Thymus (tissue), 11 donors: ENCODE measurements at regions not wholly inside any gene's neighbourhood (a gene's known extent, or its start where the extent isn't known, plus 50 kb on each side); places are given as distances from the start of the nearest gene placed in this dataset.

Source experiments
- DNase-seq, 9 donors: peaks; one replicate each; pipeline ENCODE4 v3.0.0-alpha.2; 2013; ENCODE audit warnings: low spot score in 9 of 9, low read depth in 6 of 9, missing footprints in 1 of 9
- H3K27ac ChIP-seq, 2 donors: one replicate each; pipeline ENCODE4 v1.5.1; 2013; ENCODE audit warnings: control low read depth in 1 of 2, low read depth in 1 of 2, low read length in 1 of 2, mild to moderate bottlenecking in 1 of 2, moderate library complexity in 1 of 2
- H3K27me3 ChIP-seq, 2 donors: one replicate each; pipeline ENCODE4 v1.5.1; 2013; ENCODE audit warnings: low read length in 1 of 2; ENCODE audit not compliant: control insufficient read depth in 2 of 2, insufficient read depth in 1 of 2
- H3K36me3 ChIP-seq, 2 donors: one replicate each; pipeline ENCODE4 v1.5.1; 2013; ENCODE audit warnings: low read length in 1 of 2, mild to moderate bottlenecking in 1 of 2, moderate library complexity in 1 of 2; ENCODE audit not compliant: control insufficient read depth in 2 of 2, insufficient read depth in 2 of 2
- H3K4me1 ChIP-seq, 2 donors: one replicate each; pipeline ENCODE4 v1.5.1; 2013; ENCODE audit warnings: low read length in 2 of 2; ENCODE audit not compliant: control insufficient read depth in 2 of 2, insufficient read depth in 2 of 2
- H3K4me3 ChIP-seq, 2 donors: one replicate each; pipeline ENCODE4 v1.5.1; 2013; ENCODE audit warnings: low read length in 2 of 2, control low read depth in 1 of 2, mild to moderate bottlenecking in 1 of 2
- H3K9me3 ChIP-seq, 2 donors: one replicate each; pipeline ENCODE4 v1.5.1; 2013; ENCODE audit warnings: low read length in 1 of 2, mild to moderate bottlenecking in 1 of 2; ENCODE audit not compliant: control insufficient read depth in 2 of 2, insufficient read depth in 1 of 2
- WGBS: extraction: QIAGEN DNeasy Blood & Tissue Kit; methylation state at CpG from one replicate; pipeline ENCODE4 v1.1.7; 2013; 5-methylcytosine and 5-hydroxymethylcytosine counted together
- donor health status: healthy.

DNA sequence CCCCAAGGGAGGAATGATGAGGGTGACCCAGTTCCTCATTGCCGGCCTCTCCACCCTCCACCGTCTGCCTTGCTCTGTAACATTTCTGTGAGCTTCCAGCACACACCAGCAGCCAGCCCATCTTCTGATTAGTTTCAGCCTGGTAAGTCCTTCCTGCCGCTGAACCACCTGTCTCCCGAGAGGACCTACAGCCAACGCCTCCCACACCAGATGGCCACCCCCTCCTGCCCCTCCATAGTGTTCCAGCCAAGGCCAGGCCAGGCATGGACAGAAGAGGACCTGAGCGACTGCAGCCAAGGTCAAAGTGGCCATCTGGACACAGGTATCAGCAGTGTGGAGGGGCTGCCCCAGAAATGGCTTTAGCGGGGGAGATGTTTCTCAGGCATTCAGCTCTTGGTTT is 170.7 kb upstream of the CTBP2 start:
- H3K4me3 ChIP-seq: no peak overlapping the region
- H3K4me1 ChIP-seq: no peaks in the 10 kb centered on the region
- 96% methylated on average over 7 of the region's 7 CpGs for WGBS
- H3K9me3 ChIP-seq: no peaks in the 10 kb centered on the region
- H3K27me3 ChIP-seq: no peaks in the 10 kb centered on the region
- no peak for DNase-seq
- H3K36me3 ChIP-seq: no peaks in the 10 kb centered on the region
- no peak overlapping the region for H3K27ac ChIP-seq

DNA sequence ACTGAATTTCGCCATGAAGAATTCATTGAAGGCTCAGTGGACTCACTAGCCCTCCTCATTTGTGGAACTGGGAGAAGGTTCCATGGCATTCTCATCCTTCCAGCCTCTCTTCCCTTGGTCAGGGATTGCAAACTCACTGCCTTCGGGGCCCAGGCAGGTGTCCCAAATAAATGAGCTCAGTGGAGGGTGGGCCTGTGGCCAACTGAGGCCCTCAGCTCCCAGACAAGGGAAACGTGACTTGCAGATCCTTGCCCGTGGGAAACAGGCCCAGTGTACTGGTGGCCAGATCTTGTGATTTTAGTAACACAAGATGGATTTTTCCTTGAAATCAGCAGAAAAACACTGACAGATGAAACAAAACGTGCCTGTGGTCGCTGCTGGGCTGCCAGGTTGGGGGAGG is 168.7 kb upstream of the CTBP2 start:
- Histone ChIP-seq H3K4me3 (no peak overlapping the region), H3K9me3 (no peaks in the 10 kb centered on the region), H3K27ac (no peak overlapping the region), H3K4me1 (no peaks in the 10 kb centered on the region), H3K27me3 (no peaks in the 10 kb centered on the region), H3K36me3 (no peaks in the 10 kb centered on the region)
- no peak for DNase-seq
- WGBS: 83% methylated on average over 6 of the region's 6 CpGs

DNA sequence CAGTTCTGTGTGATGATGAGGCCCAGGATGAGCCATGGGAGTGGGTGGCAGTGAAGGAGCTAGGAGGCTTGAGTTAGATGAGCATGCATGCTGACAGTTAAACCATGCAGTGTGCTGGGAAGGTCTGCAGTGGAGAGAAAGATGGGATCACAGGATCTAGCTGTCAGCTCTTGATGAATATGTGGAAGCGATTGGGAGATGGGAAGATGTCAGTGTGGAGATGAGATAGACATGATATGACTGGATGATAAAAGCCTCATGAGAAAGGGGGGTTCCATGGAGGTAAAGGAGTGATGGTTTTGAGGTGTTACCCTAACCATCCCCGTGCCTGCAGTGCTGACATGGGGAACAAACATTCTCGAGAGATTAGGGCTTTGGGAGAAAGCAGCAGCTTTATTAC is 165.0 kb upstream of the CTBP2 start:
- WGBS: 82% methylated on average over 3 of the region's 3 CpGs
- DNase-seq: no peak
- no peaks in the 10 kb centered on the region for H3K36me3 ChIP-seq
- H3K9me3 ChIP-seq: no peaks in the 10 kb centered on the region
- H3K4me1 ChIP-seq: no peaks in the 10 kb centered on the region
- H3K27ac ChIP-seq: no peak overlapping the region
- no peaks in the 10 kb centered on the region for H3K27me3 ChIP-seq
- H3K4me3 ChIP-seq: no peak overlapping the region

DNA sequence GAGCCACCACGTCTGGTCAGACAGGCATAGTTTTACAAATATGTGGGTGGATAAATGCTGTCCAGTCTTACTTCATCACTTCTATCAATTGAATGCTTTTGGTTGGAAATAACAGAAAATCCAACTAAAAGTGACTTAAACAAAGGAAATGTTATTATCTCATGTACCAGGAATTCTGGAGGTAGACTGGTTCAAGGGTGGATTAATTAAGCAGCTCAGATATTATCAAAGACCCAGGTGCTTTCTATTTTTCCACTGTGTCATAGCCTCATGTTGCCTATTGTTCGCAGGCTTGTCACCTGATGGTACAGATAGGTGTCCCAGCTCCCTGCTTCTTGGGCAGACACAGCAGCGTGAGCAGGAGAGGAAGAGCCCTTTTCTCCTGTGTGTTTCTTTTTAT is 156.1 kb upstream of the CTBP2 start:
- Histone ChIP-seq H3K27ac (no peak overlapping the region), H3K27me3 (no peaks in the 10 kb centered on the region), H3K9me3 (no peaks in the 10 kb centered on the region), H3K36me3 (no peaks in the 10 kb centered on the region), H3K4me1 (no peaks in the 10 kb centered on the region), H3K4me3 (no peak overlapping the region)
- DNase-seq: no peak
- WGBS: 83% methylated on average over 3 of the region's 3 CpGs

DNA sequence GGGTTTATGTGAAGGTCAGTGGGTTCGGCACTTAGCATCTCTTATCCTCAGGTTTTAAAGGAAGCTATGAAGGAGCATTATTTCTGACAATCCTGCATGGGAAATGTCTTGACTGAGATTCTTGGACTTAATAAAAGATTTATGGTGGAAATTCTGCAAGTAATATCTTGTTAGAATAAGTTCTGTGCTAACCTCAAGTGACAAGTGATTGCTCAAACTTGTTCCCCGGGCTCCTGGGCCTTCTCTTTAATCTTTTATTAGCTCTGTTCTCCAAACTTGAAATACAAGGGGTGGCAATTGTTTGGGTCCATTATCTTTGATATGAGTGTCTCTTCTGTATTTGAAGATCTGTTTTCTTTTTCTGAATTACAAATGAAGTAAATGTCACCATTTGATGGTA is 140.6 kb upstream of the CTBP2 start:
- no peak overlapping the region for H3K4me3 ChIP-seq
- DNase-seq: no peak
- 87% methylated on average over 2 of the region's 2 CpGs for WGBS
- H3K36me3 ChIP-seq: no peaks in the 10 kb centered on the region
- H3K27me3 ChIP-seq: no peaks in the 10 kb centered on the region
- no peaks in the 10 kb centered on the region for H3K4me1 ChIP-seq
- no peak overlapping the region for H3K27ac ChIP-seq
- no peaks in the 10 kb centered on the region for H3K9me3 ChIP-seq

DNA sequence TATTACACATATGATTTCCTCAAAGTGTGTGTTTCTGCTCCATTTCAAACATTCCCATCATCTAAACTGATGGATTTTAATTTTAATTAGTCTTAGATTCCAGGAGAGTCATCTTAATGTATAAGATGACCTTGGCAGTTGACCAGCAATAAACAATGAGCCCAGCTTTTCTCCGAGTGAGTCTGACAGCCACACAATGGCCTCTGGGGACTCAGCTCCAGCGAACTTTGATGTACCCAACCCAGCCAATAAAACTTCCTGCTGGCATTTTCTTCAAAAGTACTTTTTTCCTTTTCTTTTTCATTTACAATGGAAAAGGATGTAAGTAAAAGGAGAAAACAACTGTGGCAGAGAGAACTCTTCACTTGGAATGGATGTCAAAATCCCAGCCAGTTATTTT is 139.1 kb upstream of the CTBP2 start:
- H3K4me3 ChIP-seq: no peak overlapping the region
- H3K36me3 ChIP-seq: no peaks in the 10 kb centered on the region
- H3K9me3 ChIP-seq: no peaks in the 10 kb centered on the region
- no peak for DNase-seq
- 23% methylated on average over 2 of the region's 2 CpGs for WGBS
- no peaks in the 10 kb centered on the region for H3K4me1 ChIP-seq
- H3K27ac ChIP-seq: no peak overlapping the region
- no peaks in the 10 kb centered on the region for H3K27me3 ChIP-seq

DNA sequence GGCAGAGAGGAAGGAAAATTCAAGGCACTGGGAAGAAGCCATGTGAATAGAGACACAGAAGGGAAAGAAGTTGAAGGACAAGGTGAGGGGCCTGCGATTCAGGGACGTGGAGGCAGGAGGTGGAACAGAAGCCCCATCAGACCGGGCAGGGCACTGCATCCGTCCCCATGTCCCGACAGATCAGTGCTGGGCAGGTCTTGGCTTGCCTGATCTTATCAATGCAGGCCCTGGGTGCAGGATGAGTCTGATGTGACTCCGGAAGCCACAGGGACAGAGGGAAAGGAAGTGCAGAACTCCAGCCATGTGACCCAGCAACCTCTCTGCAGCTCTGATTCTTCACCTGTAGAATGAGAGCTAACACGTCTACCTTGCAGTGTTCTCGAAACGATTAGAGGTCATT is 136.2 kb upstream of the CTBP2 start:
- 91% methylated on average over 9 of the region's 9 CpGs for WGBS
- H3K27me3 ChIP-seq: no peaks in the 10 kb centered on the region
- no peaks in the 10 kb centered on the region for H3K9me3 ChIP-seq
- H3K36me3 ChIP-seq: no peaks in the 10 kb centered on the region
- no peak overlapping the region for H3K27ac ChIP-seq
- no peak overlapping the region for H3K4me3 ChIP-seq
- DNase-seq: no peak
- H3K4me1 ChIP-seq: no peaks in the 10 kb centered on the region

DNA sequence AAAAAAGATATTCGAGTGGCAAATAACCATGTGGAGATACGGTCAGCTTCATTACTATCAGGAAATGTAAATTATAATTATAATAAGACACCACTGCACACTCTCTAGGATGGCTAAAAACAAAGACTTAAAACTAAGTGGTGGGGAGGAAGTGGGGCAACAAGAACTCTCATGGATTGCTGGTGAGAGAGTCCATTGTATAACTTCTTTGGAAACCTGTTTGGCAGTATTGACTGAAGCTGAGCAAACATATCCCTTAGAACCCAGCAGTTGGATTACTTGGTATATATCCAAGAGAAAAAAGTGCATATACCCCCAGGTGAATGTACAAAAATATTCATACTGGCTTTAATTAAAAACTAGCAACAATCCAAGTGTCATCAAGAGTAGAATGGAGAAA is 133.7 kb upstream of the CTBP2 start:
- Histone ChIP-seq H3K9me3 (no peaks in the 10 kb centered on the region), H3K4me1 (no peaks in the 10 kb centered on the region), H3K4me3 (no peak overlapping the region), H3K36me3 (no peaks in the 10 kb centered on the region), H3K27me3 (no peaks in the 10 kb centered on the region), H3K27ac (no peak overlapping the region)
- no peak for DNase-seq
- WGBS: 95% methylated on average over 2 of the region's 2 CpGs

DNA sequence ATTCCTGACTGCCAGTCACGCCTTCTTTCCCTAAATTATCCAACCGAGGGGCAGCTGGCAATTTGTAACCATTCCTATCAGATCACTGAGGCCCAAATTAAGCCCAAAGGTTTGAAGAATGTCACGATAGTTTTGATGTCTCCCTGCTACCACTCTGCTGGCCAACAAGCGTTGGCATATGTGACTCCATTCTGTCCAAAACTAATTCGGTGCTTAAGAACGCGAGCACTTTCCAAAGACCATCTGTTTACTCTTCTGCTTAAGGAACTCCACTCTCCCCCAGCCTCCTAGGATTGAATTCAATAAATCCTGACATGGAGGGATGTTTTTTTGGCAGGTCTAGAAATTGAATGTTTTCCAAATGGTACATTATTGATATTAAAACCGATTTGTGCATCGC is 131.5 kb upstream of the CTBP2 start:
- Histone ChIP-seq H3K4me1 (no peaks in the 10 kb centered on the region), H3K27me3 (no peaks in the 10 kb centered on the region), H3K36me3 (no peaks in the 10 kb centered on the region), H3K4me3 (no peak overlapping the region), H3K27ac (no peak overlapping the region), H3K9me3 (peaks cover 0 to 2% of the 10 kb centered on the region in 2 donors)
- no peak for DNase-seq
- WGBS: 92% methylated on average over 9 of the region's 9 CpGs

DNA sequence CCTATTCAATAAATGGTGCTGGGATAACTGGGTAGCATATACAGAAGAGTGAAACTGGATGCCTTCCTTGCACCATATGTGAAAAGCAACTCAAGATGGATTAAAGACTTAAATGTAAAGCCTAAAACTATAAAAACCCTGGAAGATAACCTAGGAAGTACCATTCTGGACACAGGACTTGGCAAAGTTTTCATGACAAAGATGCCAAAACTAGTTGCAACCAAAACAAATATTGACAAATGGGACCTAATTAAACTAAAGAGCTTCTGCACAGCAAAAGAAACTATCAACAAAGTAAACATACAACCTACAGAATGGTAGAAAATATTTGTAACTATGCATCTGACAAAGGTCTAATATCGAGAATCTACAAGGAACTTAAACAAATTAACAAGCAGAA is 129.1 kb upstream of the CTBP2 start:
- DNase-seq: no peak
- no peaks in the 10 kb centered on the region for H3K4me1 ChIP-seq
- WGBS: 94% methylated on average over 1 of the region's 1 CpG

More for the DNA sequence above, 129.1 kb upstream of the CTBP2 start:
- H3K36me3 ChIP-seq: no peaks in the 10 kb centered on the region
- H3K4me3 ChIP-seq: no peak overlapping the region
- no peak overlapping the region for H3K27ac ChIP-seq
- no peaks in the 10 kb centered on the region for H3K27me3 ChIP-seq
- H3K9me3 ChIP-seq: peaks cover 0 to 2% of the 10 kb centered on the region in 2 donors
